ENCODE measurements at regions not wholly inside any gene's neighbourhood (a gene's known extent, or its start where the extent isn't known, plus 50 kb on each side); places are given as distances from the start of the nearest gene placed in this dataset.
"Not testable (repeated sequence)": the region's sequence is repeated elsewhere in the genome, so short reads cannot be mapped to it uniquely, and the experiment has no call there.

- no peaks in the 10 kb centered on the region for H3K36me3 ChIP-seq (ENCODE audit: control insufficient read depth, insufficient read depth, low read length)
- no peaks in the 10 kb centered on the region for H3K4me1 ChIP-seq (ENCODE audit: control insufficient read depth, insufficient read depth, low read length)
- H3K27me3 ChIP-seq (ENCODE audit: control insufficient read depth, insufficient read depth, low read length), result no peaks in the 10 kb centered on the region
- H3K4me3 ChIP-seq (ENCODE audit: low read depth, low read length), result no peak overlapping the region
- no peaks in the 10 kb centered on the region for H3K9me3 ChIP-seq (ENCODE audit: control insufficient read depth, insufficient read depth, low read length)
- DNase-seq (ENCODE audit: low read depth in 4 of 6, low spot score in 6 of 6), result no peak
- no peak overlapping the region for H3K27ac ChIP-seq (ENCODE audit: low read depth, low read length)
These were observed 522.7 kb upstream of the HTR2C start for GRCh38 chrX:114061226-114061625.

GRCh38 chrX:114058988-114059418, 524.9 kb upstream of the HTR2C start:
- DNase-seq (ENCODE audit: low read depth in 4 of 6, low spot score in 6 of 6), result no peak
- 78% methylated on average over 12 of the region's 15 CpGs for WGBS (ENCODE audit: insufficient coverage)
- H3K4me1 ChIP-seq (ENCODE audit: control insufficient read depth, insufficient read depth, low read length), result no peaks in the 10 kb centered on the region
- no peaks in the 10 kb centered on the region for H3K36me3 ChIP-seq (ENCODE audit: control insufficient read depth, insufficient read depth, low read length)
- no peak overlapping the region for H3K4me3 ChIP-seq (ENCODE audit: low read depth, low read length)
- H3K9me3 ChIP-seq (ENCODE audit: control insufficient read depth, insufficient read depth, low read length), result no peaks in the 10 kb centered on the region
- H3K27me3 ChIP-seq (ENCODE audit: control insufficient read depth, insufficient read depth, low read length), result no peaks in the 10 kb centered on the region
- no peak overlapping the region for H3K27ac ChIP-seq (ENCODE audit: low read depth, low read length)

GRCh38 chrX:114057422-114057821, 526.5 kb upstream of the HTR2C start:
- H3K27me3 ChIP-seq (ENCODE audit: control insufficient read depth, insufficient read depth, low read length); H3K9me3 ChIP-seq (ENCODE audit: control insufficient read depth, insufficient read depth, low read length); H3K27ac ChIP-seq (ENCODE audit: low read depth, low read length); DNase-seq (ENCODE audit: low read depth in 4 of 6, low spot score in 6 of 6); H3K4me3 ChIP-seq (ENCODE audit: low read depth, low read length); H3K4me1 ChIP-seq (ENCODE audit: control insufficient read depth, insufficient read depth, low read length); H3K36me3 ChIP-seq (ENCODE audit: control insufficient read depth, insufficient read depth, low read length): not testable (repeated sequence)
- 100% methylated on average over 4 of the region's 11 CpGs for WGBS (ENCODE audit: insufficient coverage)

- 75% methylated on average over 3 of the region's 4 CpGs for WGBS (ENCODE audit: insufficient coverage)
- Histone ChIP-seq H3K36me3 (ENCODE audit: control insufficient read depth, insufficient read depth, low read length) (no peaks in the 10 kb centered on the region), H3K4me3 (ENCODE audit: low read depth, low read length) (no peak overlapping the region), H3K4me1 (ENCODE audit: control insufficient read depth, insufficient read depth, low read length) (no peaks in the 10 kb centered on the region), H3K27ac (ENCODE audit: low read depth, low read length) (no peak overlapping the region), H3K9me3 (ENCODE audit: control insufficient read depth, insufficient read depth, low read length) (no peaks in the 10 kb centered on the region), H3K27me3 (ENCODE audit: control insufficient read depth, insufficient read depth, low read length) (no peaks in the 10 kb centered on the region)
- no peak for DNase-seq (ENCODE audit: low read depth in 4 of 6, low spot score in 6 of 6)
These were observed 532.1 kb upstream of the HTR2C start for GRCh38 chrX:114051667-114052315.

GRCh38 chrX:114050075-114050796, 533.6 kb upstream of the HTR2C start:
- Histone ChIP-seq H3K4me1 (ENCODE audit: control insufficient read depth, insufficient read depth, low read length) (no peaks in the 10 kb centered on the region), H3K36me3 (ENCODE audit: control insufficient read depth, insufficient read depth, low read length) (no peaks in the 10 kb centered on the region), H3K4me3 (ENCODE audit: low read depth, low read length) (no peak overlapping the region), H3K27ac (ENCODE audit: low read depth, low read length) (no peak overlapping the region), H3K9me3 (ENCODE audit: control insufficient read depth, insufficient read depth, low read length) (no peaks in the 10 kb centered on the region), H3K27me3 (ENCODE audit: control insufficient read depth, insufficient read depth, low read length) (no peaks in the 10 kb centered on the region)
- 88% methylated on average over 6 of the region's 7 CpGs for WGBS (ENCODE audit: insufficient coverage)
- DNase-seq (ENCODE audit: low read depth in 4 of 6, low spot score in 6 of 6), result no peak

GRCh38 chrX:114049063-114049462, 534.8 kb upstream of the HTR2C start:
- WGBS (ENCODE audit: insufficient coverage), result no CpG with 5 or more reads among the region's 3 CpGs
- DNase-seq (ENCODE audit: low read depth in 4 of 6, low spot score in 6 of 6), result no peak

GRCh38 chrX:114047558-114047957, 536.3 kb upstream of the HTR2C start:
- Histone ChIP-seq H3K9me3 (ENCODE audit: control insufficient read depth, insufficient read depth, low read length) (no peaks in the 10 kb centered on the region), H3K27me3 (ENCODE audit: control insufficient read depth, insufficient read depth, low read length) (no peaks in the 10 kb centered on the region), H3K27ac (ENCODE audit: low read depth, low read length) (no peak overlapping the region), H3K4me3 (ENCODE audit: low read depth, low read length) (no peak overlapping the region), H3K4me1 (ENCODE audit: control insufficient read depth, insufficient read depth, low read length) (no peaks in the 10 kb centered on the region), H3K36me3 (ENCODE audit: control insufficient read depth, insufficient read depth, low read length) (no peaks in the 10 kb centered on the region)
- DNase-seq (ENCODE audit: low read depth in 4 of 6, low spot score in 6 of 6), result no peak
- 56% methylated on average over 5 of the region's 7 CpGs for WGBS (ENCODE audit: insufficient coverage)

More at GRCh38 chrX:114049063-114049462, 534.8 kb upstream of the HTR2C start:
- Histone ChIP-seq H3K9me3 (ENCODE audit: control insufficient read depth, insufficient read depth, low read length) (no peaks in the 10 kb centered on the region), H3K4me3 (ENCODE audit: low read depth, low read length) (no peak overlapping the region), H3K36me3 (ENCODE audit: control insufficient read depth, insufficient read depth, low read length) (no peaks in the 10 kb centered on the region), H3K27ac (ENCODE audit: low read depth, low read length) (no peak overlapping the region), H3K4me1 (ENCODE audit: control insufficient read depth, insufficient read depth, low read length) (no peaks in the 10 kb centered on the region), H3K27me3 (ENCODE audit: control insufficient read depth, insufficient read depth, low read length) (no peaks in the 10 kb centered on the region)

- Histone ChIP-seq H3K4me1 (ENCODE audit: control insufficient read depth, insufficient read depth, low read length) (no peaks in the 10 kb centered on the region), H3K36me3 (ENCODE audit: control insufficient read depth, insufficient read depth, low read length) (no peaks in the 10 kb centered on the region), H3K27me3 (ENCODE audit: control insufficient read depth, insufficient read depth, low read length) (no peaks in the 10 kb centered on the region), H3K27ac (ENCODE audit: low read depth, low read length) (no peak overlapping the region), H3K9me3 (ENCODE audit: control insufficient read depth, insufficient read depth, low read length) (no peaks in the 10 kb centered on the region), H3K4me3 (ENCODE audit: low read depth, low read length) (no peak overlapping the region)
- no CpG with 5 or more reads among the region's 6 CpGs for WGBS (ENCODE audit: insufficient coverage)
- no peak for DNase-seq (ENCODE audit: low read depth in 4 of 6, low spot score in 6 of 6)
These were observed 537.1 kb upstream of the HTR2C start for GRCh38 chrX:114046695-114047279.

GRCh38 chrX:114041470-114041869, 542.4 kb upstream of the HTR2C start:
- H3K27ac ChIP-seq (ENCODE audit: low read depth, low read length); H3K4me1 ChIP-seq (ENCODE audit: control insufficient read depth, insufficient read depth, low read length); DNase-seq (ENCODE audit: low read depth in 4 of 6, low spot score in 6 of 6); H3K27me3 ChIP-seq (ENCODE audit: control insufficient read depth, insufficient read depth, low read length); H3K9me3 ChIP-seq (ENCODE audit: control insufficient read depth, insufficient read depth, low read length); H3K4me3 ChIP-seq (ENCODE audit: low read depth, low read length); H3K36me3 ChIP-seq (ENCODE audit: control insufficient read depth, insufficient read depth, low read length): not testable (repeated sequence)
- WGBS (ENCODE audit: insufficient coverage), result 94% methylated on average over 4 of the region's 8 CpGs

Data from spinal cord (tissue), 9 donors.